ENCODE measurements at regions not wholly inside any gene's neighbourhood (a gene's known extent, or its start where the extent isn't known, plus 50 kb on each side); places are given as distances from the start of the nearest gene placed in this dataset.
"Not testable (repeated sequence)": the region's sequence is repeated elsewhere in the genome, so short reads cannot be mapped to it uniquely, and the experiment has no call there.

DNA sequence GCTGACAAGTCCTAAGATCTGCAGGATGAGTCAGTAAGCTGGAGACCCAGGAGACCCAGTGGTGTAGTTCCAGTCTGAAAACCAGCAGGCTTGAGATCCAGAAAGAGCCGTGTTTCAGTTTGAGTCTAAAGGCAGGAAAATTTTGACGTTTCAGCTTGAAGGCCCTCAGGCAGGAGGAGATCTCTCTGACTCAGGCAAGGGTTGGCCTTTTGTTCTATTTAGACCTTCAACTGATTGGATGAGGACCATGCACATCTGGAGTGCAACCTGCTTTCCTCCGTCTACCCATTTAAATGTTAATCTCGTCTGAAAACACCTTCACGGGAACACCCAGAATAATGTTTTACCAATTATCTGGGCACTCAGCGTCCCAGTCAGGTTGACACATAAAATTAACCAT lies 69.5 kb downstream of the NPIPA7 start:
- CTCF ChIA-PET; H3K36me3 Mint-ChIP-seq; H3K4me1 Mint-ChIP-seq (ENCODE audit: low read depth); H3K27ac Mint-ChIP-seq; H3K4me3 Mint-ChIP-seq; POLR2A ChIA-PET; intact Hi-C loops (cut with micrococcal nuclease); H3K9me3 Mint-ChIP-seq; H3K27me3 Mint-ChIP-seq; DNase-seq: not testable (repeated sequence)

DNA sequence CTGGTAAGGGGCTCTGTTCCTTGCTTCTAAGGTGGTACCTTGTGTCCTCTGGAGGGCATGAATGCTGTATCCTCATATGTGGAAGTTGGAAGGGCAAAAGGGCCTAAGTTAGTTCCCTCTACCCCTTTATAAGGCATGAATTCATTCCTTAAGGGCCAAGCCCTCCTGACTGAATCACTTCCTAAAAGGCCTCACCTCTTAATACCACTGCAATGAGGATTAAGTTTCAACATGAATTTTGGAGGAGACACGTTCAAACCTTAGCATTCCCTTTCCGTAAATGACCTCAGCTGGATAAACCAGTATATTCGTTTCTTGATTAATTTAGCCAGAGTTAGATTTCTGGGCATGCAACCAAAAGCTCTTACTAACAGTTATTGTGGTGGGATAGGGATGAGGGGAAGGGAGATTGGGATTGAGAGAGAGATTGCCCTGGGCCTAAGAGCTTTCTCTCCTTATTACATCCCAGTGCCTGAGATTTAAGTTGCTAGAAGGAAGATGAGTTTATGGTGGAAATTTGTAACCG lies 70.8 kb downstream of the NPIPA7 start:
- H3K4me3 Mint-ChIP-seq; POLR2A ChIA-PET; H3K36me3 Mint-ChIP-seq; intact Hi-C loops (cut with micrococcal nuclease); H3K4me1 Mint-ChIP-seq (ENCODE audit: low read depth); CTCF ChIA-PET; H3K27me3 Mint-ChIP-seq; H3K27ac Mint-ChIP-seq; H3K9me3 Mint-ChIP-seq; DNase-seq: not testable (repeated sequence)

DNA sequence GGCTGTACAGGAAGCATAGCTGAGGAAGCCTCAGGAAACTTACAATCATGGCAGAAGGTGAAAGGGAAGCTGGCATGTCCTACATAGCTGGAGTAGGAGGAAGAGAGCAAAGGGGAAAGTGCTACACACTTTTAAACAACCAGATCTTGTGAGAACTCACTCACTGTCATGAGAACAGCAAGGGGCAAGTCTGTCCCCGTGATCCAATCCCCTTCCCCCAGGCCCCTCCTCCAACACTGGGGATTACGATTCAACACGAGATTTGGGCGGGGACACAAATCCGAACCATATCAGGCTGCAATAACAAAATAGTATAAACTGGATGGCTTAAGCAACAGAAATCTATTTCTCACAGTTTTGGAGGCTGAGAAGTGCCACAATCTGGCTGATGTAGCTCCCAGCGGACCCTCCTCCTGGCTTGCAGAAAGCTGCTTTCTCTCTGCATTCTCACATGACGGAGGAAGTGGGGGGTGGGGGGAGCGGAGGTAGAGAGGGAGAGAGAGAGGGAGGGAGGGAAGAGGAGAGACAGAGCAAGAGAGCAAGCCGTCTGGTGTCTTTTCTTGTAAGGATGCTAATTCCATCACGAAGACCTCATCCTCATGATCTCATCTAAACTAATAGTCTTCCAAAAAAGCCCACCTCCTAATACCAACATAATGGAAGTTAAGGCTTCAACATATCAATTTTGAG lies 72.9 kb downstream of the NPIPA7 start:
- H3K4me3 Mint-ChIP-seq; DNase-seq; CTCF ChIA-PET; H3K27me3 Mint-ChIP-seq; H3K9me3 Mint-ChIP-seq; H3K27ac Mint-ChIP-seq; H3K36me3 Mint-ChIP-seq; intact Hi-C loops (cut with micrococcal nuclease); H3K4me1 Mint-ChIP-seq (ENCODE audit: low read depth); POLR2A ChIA-PET: not testable (repeated sequence)

DNA sequence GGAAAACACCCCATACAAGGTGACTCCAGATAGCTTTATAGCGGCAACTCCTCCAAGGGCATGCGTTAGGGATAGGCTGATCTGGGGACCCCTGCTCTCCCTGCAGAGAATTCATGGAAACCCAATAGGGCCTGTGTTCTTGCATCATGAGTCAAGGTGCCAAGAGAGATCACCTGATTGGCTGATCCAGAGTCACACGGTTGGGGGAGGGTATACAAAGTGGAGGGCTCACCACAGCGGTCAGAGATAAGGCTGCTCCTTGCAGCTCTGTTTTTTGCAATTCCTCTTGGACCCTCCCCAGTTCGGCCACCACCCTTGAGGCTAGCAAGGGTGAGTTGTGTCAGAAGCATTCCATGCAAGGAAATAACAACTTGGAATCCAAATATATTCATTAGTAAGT lies 79.6 kb downstream of the NPIPA7 start:
- intact Hi-C loops (cut with micrococcal nuclease); POLR2A ChIA-PET; H3K4me1 Mint-ChIP-seq (ENCODE audit: low read depth); H3K27ac Mint-ChIP-seq; H3K36me3 Mint-ChIP-seq; H3K4me3 Mint-ChIP-seq; H3K9me3 Mint-ChIP-seq; DNase-seq; CTCF ChIA-PET; H3K27me3 Mint-ChIP-seq: not testable (repeated sequence)

DNA sequence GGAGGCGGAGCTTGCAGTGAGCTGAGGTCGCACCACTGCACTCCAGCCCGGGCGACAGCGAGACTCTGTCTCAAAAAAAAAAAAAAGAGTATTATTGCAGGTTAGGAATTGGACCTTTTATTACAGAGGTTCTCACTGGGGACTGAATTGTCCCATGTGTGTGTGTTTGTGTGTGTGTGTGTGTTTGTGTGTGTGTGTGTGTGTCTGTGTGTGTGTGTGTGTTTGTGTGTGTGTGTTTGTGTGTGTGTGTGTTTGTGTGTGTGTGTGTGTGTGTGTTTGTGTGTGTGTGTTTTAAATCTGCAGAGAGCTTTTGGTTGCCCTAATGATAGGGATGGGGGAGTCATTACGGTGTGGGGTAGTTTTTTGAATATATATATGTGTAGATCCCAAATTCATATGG lies 84.9 kb downstream of the NPIPA7 start:
- not testable (repeated sequence) for H3K27me3 Mint-ChIP-seq

DNA sequence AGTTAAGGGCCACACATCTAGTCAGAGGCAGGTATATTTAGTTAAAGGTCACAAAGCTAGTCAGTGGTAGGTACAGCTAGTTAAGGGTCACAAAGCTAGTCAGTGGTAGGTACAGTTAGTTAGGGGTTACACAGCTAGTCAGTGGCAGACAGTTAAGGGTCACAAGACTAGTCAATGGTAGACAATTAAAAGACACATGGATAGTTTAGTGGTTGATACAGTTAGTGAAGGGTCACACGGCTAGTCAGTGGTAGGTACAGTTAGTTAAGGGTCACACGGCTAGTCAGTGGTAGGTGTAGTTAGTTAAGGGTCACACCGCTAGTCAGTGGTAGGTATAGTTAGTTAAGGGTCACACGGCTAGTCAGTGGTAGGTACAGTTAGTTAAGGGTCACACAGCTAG lies 110.0 kb downstream of the NPIPA7 start:
- CTCF ChIA-PET = not testable (repeated sequence)

More for the DNA sequence above, 84.9 kb downstream of the NPIPA7 start:
- H3K9me3 Mint-ChIP-seq; H3K36me3 Mint-ChIP-seq; H3K4me1 Mint-ChIP-seq (ENCODE audit: low read depth); DNase-seq; H3K4me3 Mint-ChIP-seq; POLR2A ChIA-PET; intact Hi-C loops (cut with micrococcal nuclease); CTCF ChIA-PET; H3K27ac Mint-ChIP-seq: not testable (repeated sequence)

DNA sequence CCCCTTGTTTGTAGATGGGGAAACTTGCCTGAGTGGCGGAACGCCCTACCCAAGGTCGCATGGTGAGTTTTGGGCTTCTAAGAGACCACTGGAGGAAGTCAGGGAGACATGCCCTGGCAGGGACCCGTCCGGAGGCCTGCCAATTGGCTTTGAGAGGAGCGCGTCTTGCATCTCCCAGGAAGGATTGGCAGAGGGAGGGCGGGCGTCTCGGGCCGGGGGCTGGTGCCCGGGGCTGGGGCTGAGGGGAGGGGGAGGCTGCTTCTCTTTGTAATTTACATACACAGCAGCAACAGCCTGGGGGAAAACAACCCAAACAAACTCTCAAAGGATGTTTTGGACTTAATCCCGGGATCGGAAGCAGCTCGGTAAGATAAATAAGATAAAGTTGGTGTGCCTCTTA lies 110.5 kb downstream of the NPIPA7 start:
- CTCF ChIA-PET; H3K4me3 Mint-ChIP-seq; H3K4me1 Mint-ChIP-seq (ENCODE audit: low read depth); POLR2A ChIA-PET; H3K9me3 Mint-ChIP-seq; intact Hi-C loops (cut with micrococcal nuclease); H3K36me3 Mint-ChIP-seq; H3K27ac Mint-ChIP-seq; DNase-seq; H3K27me3 Mint-ChIP-seq: not testable (repeated sequence)

More for the DNA sequence above, 110.0 kb downstream of the NPIPA7 start:
- H3K9me3 Mint-ChIP-seq; H3K27me3 Mint-ChIP-seq; H3K4me1 Mint-ChIP-seq (ENCODE audit: low read depth); intact Hi-C loops (cut with micrococcal nuclease); H3K27ac Mint-ChIP-seq; POLR2A ChIA-PET; H3K36me3 Mint-ChIP-seq; H3K4me3 Mint-ChIP-seq; DNase-seq: not testable (repeated sequence)

DNA sequence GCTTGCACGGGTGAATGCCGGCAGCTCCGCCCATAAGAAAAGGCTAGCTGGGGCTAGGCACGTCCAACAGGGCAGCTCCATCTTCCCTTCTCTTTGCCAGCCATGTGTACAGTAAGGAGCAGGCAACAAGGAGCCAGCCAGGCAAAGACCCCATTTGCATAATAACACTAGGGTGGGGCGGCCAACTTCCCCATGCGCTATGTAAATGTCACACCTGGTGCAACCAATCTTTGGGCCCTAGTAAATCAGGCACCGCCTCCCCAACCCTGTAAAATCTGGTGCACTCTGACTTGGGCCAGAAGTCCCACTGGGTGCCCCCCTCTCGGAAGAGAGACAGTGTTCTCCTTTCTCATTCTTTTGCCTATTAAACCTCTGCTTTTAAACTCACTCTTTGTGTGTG lies 115.2 kb downstream of the NPIPA7 start:
- H3K4me3 Mint-ChIP-seq; H3K4me1 Mint-ChIP-seq (ENCODE audit: low read depth); H3K36me3 Mint-ChIP-seq; CTCF ChIA-PET; intact Hi-C loops (cut with micrococcal nuclease); H3K27me3 Mint-ChIP-seq; POLR2A ChIA-PET; H3K27ac Mint-ChIP-seq; H3K9me3 Mint-ChIP-seq; DNase-seq: not testable (repeated sequence)

DNA sequence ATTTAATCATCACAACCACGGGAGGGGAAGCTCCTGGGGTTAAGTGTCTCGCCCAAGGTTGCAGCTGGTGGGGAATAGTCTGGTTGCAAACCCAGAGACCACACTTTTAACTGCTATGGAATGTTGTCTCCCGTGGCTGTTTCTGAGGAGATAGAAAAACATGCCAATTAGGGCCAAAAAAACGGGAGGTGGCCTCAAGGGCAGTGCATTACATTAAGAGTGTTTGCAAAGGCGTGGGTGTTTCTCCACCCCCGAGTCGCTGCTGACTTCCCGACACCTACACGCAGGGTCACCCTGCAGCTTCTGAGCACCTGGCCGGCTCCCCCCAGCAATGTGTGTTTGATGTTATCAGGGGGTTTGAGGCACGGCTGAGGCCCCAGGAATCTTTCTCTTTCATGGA lies 116.1 kb downstream of the NPIPA7 start:
- intact Hi-C loops (cut with micrococcal nuclease); POLR2A ChIA-PET; H3K27me3 Mint-ChIP-seq: not testable (repeated sequence)

DNA sequence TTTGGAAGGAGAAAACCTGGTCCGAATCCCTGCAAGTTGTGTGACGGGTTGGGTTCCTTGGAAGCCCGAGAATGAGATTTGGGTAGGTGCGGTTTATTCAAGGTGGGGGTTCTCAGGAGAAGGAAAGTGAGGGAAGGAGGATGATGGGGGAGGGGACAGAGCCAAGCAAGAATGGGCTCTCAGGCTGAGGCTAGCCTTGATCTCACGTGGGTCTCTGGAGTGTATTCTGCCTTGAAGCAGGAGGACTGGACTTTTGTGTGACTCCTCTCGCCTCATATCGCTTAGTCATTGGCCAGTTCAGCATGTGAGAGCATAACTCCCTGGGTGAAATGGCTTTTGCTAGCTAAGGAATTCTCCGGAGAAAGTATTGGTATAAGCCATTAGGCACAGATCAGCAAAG lies 120.9 kb downstream of the NPIPA7 start:
- intact Hi-C loops (cut with micrococcal nuclease); H3K27ac Mint-ChIP-seq; POLR2A ChIA-PET; H3K36me3 Mint-ChIP-seq; H3K27me3 Mint-ChIP-seq; DNase-seq; H3K4me1 Mint-ChIP-seq (ENCODE audit: low read depth); CTCF ChIA-PET; H3K4me3 Mint-ChIP-seq; H3K9me3 Mint-ChIP-seq: not testable (repeated sequence)

More for the DNA sequence above, 116.1 kb downstream of the NPIPA7 start:
- DNase-seq; CTCF ChIA-PET; H3K4me1 Mint-ChIP-seq (ENCODE audit: low read depth); H3K27ac Mint-ChIP-seq; H3K4me3 Mint-ChIP-seq; H3K36me3 Mint-ChIP-seq; H3K9me3 Mint-ChIP-seq: not testable (repeated sequence)

DNA sequence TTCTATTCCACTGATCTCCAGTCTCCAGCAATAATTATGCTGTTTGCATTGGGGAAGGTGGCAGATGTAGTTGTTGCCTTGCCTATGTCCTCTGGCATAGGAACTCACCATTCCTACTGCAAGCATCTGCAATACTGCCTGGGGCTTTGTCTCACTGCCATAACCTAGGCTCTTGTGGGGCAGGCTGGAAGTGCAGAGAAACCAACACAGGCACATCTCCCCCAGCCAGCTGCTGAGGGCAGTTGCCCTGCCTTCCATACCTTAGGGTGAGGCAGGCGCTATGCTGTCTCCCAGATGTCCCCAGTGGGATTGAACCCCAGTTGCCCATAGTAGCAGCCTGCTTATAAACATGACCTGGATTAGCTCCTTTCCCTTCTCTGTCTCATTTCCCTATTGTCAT lies 128.1 kb downstream of the NPIPA7 start:
- DNase-seq; H3K27me3 Mint-ChIP-seq; H3K4me3 Mint-ChIP-seq; POLR2A ChIA-PET; intact Hi-C loops (cut with micrococcal nuclease); H3K27ac Mint-ChIP-seq; H3K9me3 Mint-ChIP-seq; H3K4me1 Mint-ChIP-seq (ENCODE audit: low read depth); CTCF ChIA-PET; H3K36me3 Mint-ChIP-seq: not testable (repeated sequence)

DNA sequence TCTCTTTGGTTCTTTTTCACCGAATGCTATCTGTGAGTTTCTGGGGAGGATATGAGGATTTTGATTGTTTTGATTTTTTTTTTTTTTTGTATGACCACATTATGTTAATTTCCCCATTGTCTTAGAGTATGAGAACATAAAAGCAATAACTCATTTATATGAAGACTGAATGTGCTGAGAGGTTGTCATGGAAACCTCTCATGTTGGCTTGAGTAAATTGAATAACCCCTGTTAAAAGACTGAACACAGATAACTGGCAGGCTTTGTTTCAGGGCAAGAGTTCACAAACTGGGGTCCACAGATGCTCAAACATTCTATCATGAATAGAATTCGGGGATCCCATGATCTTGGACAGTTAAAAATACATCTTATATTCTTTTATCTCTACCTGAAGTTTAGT lies 129.4 kb downstream of the NPIPA7 start:
- H3K4me1 Mint-ChIP-seq (ENCODE audit: low read depth); CTCF ChIA-PET; H3K27me3 Mint-ChIP-seq; H3K36me3 Mint-ChIP-seq; H3K4me3 Mint-ChIP-seq; DNase-seq; POLR2A ChIA-PET; H3K27ac Mint-ChIP-seq; intact Hi-C loops (cut with micrococcal nuclease); H3K9me3 Mint-ChIP-seq: not testable (repeated sequence)

DNA sequence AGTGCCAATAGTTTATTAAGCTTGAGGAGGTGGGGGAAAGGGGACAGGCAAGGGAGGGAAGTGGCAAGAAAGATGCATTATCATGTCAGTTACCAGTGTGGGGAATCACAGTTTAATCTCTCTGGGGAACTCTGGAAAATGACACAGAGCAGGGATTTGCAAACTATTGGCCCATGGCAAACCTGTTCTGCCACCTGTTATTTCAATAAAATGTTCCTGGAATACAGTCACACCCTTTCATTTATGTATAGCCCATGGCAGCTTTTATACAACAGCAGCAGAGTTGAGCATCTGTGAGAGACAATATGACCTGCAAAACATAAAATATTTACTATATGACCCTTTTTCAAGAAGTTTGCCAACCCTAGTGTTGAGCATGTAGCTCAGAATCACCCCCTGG lies 140.5 kb downstream of the NPIPA7 start:
- H3K4me1 Mint-ChIP-seq (ENCODE audit: low read depth); intact Hi-C loops (cut with micrococcal nuclease); CTCF ChIA-PET; DNase-seq; POLR2A ChIA-PET; H3K27ac Mint-ChIP-seq; H3K4me3 Mint-ChIP-seq; H3K9me3 Mint-ChIP-seq; H3K36me3 Mint-ChIP-seq; H3K27me3 Mint-ChIP-seq: not testable (repeated sequence)

Measured in activated CD4-positive, alpha-beta memory T cell treated with anti-CD3 and anti-CD28 coated beads for 36 hours (primary cell).